SK-N-SH treated with all-trans-retinoic acid at 6 μM for 48 hours (cell line): ENCODE measurements at regions not wholly inside any gene's neighbourhood (a gene's known extent, or its start where the extent isn't known, plus 50 kb on each side); places are given as distances from the start of the nearest gene placed in this dataset.

Experiments used
- TOX ChIP-seq: fragments of 250-450 bp; sonication (Bioruptor Pico); IDR thresholded peaks from 2 replicates; pipeline ENCODE4 v1.8.0; 2021; ENCODE audit warnings: mild to moderate bottlenecking, moderate library complexity, borderline replicate concordance
- TSHZ2 ChIP-seq: fragments of 250-450 bp; sonication (Bioruptor Pico); IDR thresholded peaks from 2 replicates; pipeline ENCODE4 v1.5.0; 2020; ENCODE audit warnings: mild to moderate bottlenecking, moderate library complexity

- TF ChIP-seq TSHZ2 (CRISPR knock-in tag): no peak
- no peak for TF ChIP-seq TOX (CRISPR knock-in tag)
Observed at GRCh38 chr2:21289551-21289950, 165.8 kb downstream of the TDRD15 start.
